ENCODE measurements at regions not wholly inside any gene's neighbourhood (a gene's known extent, or its start where the extent isn't known, plus 50 kb on each side); places are given as distances from the start of the nearest gene placed in this dataset.

GRCh38 chr2:102992607-102993006, 230.8 kb downstream of the TMEM182 start:
- no peak for TF ChIP-seq CTCF (IDR thresholded peaks at IDR 0.05; ENCODE audit: low read depth, low read length, missing control alignments)
- no peak overlapping the region for H3K4me3 ChIP-seq (ENCODE audit: low read depth, low read length)
- in situ Hi-C loops (cut with HindIII; ENCODE audit: low sequenced_read_pairs): no loop called here
- no peak for DNase-seq (ENCODE audit: low read depth)

DNA sequence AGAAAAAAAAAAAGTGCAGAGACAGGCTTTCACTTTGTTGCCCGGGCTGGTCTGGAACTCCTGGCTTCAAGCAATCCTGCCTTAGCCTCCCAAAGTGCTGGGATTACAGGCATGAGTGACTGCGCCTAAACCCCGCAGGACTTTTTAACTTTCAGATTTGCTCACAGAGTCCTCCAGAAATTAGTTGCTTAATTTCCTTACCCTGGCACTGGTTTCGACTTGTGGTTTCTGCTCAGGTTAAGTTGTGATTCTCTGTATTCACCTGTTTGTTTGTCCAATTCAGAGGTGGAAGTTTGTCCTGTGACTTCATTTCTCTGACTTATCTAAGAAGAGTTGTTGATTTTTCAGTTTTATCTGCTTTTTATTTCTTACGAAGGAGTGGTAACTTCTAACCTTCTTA, 238.1 kb downstream of the TMEM182 start:
- TF ChIP-seq CTCF (IDR thresholded peaks at IDR 0.05; ENCODE audit: low read depth, low read length, missing control alignments): no peak
- no peak for DNase-seq (ENCODE audit: low read depth)
- in situ Hi-C loops (cut with HindIII; ENCODE audit: low sequenced_read_pairs): no loop called here
- no peak overlapping the region for H3K4me3 ChIP-seq (ENCODE audit: low read depth, low read length)

DNA sequence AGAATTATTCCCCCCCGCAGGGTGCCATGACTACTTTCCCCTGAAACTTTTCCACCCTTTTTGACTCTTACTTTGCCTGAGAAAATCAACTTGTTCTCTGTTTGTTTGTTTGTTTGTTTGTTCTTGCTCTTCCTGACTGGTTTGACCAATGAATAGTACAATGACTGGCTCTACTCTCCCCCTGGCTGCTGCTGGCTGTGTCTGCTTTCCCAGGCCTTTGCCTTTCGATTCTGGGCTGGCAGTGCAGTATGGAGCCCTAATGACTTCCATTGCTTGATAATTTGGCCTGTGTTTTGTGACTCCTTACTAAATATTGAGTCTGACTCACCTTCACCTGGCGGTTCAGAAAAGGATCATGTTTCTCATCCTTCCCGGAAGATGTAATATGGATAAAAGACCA, 241.1 kb downstream of the TMEM182 start:
- in situ Hi-C loops (cut with HindIII; ENCODE audit: low sequenced_read_pairs): no loop called here
- no peak for TF ChIP-seq CTCF (IDR thresholded peaks at IDR 0.05; ENCODE audit: low read depth, low read length, missing control alignments)
- DNase-seq (ENCODE audit: low read depth): no peak
- no peak overlapping the region for H3K4me3 ChIP-seq (ENCODE audit: low read depth, low read length)

DNA sequence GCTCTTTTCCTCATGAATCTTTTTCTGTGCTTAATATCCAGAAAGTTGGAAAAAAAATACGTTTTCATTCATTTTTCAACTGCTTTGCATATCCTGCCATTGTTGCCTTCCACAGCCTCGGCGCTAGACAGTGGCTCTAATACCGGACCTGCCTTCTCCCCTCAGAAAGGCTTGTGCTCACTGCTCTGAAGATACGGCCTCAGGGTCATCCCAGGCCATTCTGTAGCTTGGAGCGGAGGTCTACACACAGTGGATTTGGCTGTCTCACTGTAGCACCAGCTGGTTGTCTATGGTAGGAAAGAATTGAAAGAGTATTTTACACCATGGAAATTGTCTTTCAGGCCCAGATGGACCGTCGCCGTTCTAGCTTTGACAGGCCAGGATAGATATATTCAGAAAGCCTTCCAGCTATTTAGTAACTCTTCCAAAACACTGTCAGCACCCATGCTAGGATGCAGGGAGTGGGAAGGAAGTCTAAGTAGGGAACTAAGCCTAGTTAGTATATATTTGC, 242.0 kb downstream of the TMEM182 start:
- no peak overlapping the region for H3K4me3 ChIP-seq (ENCODE audit: low read depth, low read length)
- in situ Hi-C loops (cut with HindIII; ENCODE audit: low sequenced_read_pairs): no loop called here
- no peak for TF ChIP-seq CTCF (IDR thresholded peaks at IDR 0.05; ENCODE audit: low read depth, low read length, missing control alignments)
- DNase-seq (ENCODE audit: low read depth): no peak

DNA sequence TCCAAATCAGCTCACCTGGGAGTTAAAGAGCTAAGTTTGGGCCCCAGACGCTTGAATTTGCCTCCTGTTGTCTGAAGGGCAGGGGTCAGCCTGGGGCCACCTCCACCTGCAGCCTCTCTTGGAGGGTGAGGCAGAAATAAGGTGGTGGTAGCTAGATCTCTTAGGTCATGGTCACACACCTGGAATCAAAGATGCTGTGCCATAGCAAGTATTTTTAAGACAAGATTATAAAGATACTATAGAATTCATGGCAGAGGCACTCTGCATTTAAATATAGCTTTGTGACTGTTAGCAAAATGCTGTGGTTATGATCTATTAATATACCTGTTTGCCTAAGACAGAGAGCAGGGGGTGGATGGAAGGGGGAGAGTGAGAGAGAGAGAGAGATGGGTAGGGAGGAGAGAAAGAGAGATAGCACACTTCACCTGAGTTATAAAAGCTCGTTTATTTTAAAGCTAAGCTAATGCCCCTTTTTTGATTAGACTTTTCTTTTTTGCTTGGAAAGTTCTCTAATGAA, 242.7 kb downstream of the TMEM182 start:
- no peak for DNase-seq (ENCODE audit: low read depth)
- in situ Hi-C loops (cut with HindIII; ENCODE audit: low sequenced_read_pairs): no loop called here
- no peak for TF ChIP-seq CTCF (IDR thresholded peaks at IDR 0.05; ENCODE audit: low read depth, low read length, missing control alignments)
- no peak overlapping the region for H3K4me3 ChIP-seq (ENCODE audit: low read depth, low read length)

GRCh38 chr2:103005393-103005792, 243.6 kb downstream of the TMEM182 start:
- H3K4me3 ChIP-seq (ENCODE audit: low read depth, low read length): no peak overlapping the region
- no peak for TF ChIP-seq CTCF (IDR thresholded peaks at IDR 0.05; ENCODE audit: low read depth, low read length, missing control alignments)
- no peak for DNase-seq (ENCODE audit: low read depth)
- in situ Hi-C loops (cut with HindIII; ENCODE audit: low sequenced_read_pairs): no loop called here
